HG03097 (cell line): ENCODE measurements at regions not wholly inside any gene's neighbourhood (a gene's known extent, or its start where the extent isn't known, plus 50 kb on each side); places are given as distances from the start of the nearest gene placed in this dataset.

Experiments
- ATAC-seq: cut with Tn5 transposase; IDR thresholded peaks from one replicate; pipeline ENCODE4 v1.9.1; 2021; ENCODE audit not compliant: unreplicated experiment, low FRiP score

DNA sequence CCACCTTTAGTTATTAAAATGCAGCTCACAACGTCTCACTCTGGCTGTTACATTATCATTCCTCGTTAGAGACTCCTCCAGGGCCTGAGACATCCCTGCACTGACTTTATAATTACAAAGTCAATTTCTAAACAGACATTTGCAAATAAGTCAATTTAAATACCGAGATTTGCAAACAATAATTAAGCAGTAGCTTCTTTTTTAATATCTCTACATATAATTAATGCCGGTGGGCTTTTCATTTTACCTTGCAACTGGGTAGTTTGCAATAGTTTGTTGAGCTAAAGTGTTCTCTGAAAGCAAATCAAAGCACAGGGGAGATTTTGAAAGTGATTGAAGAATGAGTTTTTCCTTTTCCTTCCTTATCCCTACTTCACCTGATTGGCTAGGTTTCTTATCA, 154.4 kb downstream of the TLR4 start:
- ATAC-seq: no peak

DNA sequence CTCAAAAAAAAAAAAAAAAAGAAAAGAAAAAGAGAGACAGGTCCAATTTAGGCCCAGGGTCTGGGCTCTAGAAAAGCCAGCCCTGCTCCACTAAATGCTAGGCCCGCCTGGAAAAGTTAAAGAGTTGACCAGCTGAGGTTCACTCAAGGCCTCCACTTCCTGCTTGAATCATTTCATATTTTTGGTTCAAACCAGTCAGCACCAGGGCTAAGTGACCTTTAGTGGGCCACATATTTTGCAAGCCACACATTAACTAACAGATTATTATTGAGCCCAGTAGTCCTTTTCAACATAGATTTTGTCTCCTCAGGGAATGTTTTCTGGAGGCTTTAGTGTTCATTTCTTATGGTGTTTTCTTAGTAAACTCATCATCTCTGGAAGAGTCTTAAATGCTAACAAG, 156.6 kb downstream of the TLR4 start:
- no peak for ATAC-seq

DNA sequence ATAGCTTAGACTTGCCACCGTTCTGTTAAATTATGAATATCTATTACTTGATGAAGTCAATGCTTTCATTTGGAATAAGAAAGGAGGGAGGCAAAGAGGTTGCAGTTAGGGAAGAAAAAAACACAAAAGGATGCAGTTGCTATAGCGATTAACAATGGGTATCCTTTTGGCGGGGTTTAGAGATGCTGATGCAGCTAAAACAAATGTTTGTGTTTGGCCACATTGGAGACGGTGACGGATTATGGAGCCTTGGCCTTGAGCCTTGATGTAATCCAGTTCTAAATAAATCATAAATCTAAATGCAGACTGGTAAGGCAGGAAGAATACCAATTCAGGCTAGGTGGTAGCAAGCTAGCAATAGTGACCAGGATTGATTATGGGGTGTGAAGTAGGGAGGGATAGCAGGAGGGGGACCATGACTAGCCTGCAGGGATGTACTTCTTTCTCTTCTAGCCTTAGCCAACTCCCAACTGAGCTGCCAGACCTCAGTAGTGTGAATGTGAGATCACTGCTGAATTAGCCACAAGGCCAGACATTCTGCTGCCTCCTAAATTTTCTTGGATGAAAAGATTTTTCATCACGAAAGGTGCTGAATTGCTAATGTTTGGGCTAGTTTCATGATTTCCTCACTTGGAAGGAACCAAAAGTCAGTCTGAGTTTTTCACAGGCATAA, 160.3 kb downstream of the TLR4 start:
- ATAC-seq: no peak

GRCh38 chr9:117868594-117868993, 164.4 kb downstream of the TLR4 start:
- ATAC-seq: no peak

DNA sequence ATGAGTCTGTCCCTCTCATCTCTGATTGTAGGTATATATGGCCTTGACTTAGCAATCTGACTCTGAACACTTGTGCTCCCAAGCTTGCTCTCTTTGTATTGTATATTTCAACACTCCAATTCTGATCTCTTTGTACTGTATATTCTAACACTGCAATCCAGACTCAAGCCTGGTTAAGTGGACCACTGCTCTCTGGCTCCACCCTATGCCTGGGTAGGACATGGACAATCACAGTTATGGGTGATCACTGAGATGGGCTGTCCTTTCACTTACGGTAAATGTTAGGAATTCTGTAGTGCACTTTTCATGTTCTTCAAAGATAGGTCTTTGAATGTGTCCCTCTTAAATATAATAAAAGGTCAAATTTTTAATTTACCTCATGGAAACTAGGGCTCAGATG, 165.1 kb downstream of the TLR4 start:
- no peak for ATAC-seq

- ATAC-seq: no peak
Measured at GRCh38 chr9:117869712-117870111, 165.5 kb downstream of the TLR4 start.

DNA sequence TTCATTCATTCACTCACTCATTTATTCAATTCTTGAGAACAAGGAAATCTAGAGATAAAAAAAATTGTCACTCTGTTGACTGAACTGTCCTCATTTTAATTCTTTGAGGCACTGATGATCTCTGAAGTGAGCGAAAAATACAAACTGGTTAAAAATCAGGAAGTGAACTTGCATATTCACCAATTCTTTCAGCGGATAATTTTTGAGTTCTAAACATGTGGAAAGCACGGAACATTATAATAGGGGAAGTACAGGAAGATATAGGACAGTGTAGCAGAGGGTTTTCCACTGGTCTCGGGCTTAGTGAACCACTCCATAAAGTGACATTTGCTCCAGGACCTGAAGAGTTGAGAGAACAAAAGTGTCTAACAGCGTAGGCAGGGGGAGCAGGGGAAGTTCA, 169.5 kb downstream of the TLR4 start:
- no peak for ATAC-seq

DNA sequence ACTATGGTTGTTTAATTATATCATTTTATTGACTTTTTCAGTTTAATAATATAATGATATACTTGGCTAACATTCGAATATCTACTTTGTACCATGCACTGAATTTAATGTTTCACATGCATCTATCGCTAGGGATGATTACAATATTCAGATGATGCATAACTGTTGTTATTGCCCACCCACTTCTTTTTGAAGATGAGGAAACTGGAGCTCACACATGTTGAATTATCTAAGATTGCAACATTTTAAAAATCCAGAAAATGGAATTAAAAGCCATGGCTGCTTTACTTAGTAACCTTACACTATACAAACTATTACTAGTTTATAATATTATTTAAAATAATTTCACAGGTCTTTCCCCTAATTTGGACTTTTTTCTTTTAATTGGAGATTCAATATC, 171.7 kb downstream of the TLR4 start:
- no peak for ATAC-seq

- ATAC-seq: no peak
Measured at GRCh38 chr9:117882171-117882570, 178.0 kb downstream of the TLR4 start.

DNA sequence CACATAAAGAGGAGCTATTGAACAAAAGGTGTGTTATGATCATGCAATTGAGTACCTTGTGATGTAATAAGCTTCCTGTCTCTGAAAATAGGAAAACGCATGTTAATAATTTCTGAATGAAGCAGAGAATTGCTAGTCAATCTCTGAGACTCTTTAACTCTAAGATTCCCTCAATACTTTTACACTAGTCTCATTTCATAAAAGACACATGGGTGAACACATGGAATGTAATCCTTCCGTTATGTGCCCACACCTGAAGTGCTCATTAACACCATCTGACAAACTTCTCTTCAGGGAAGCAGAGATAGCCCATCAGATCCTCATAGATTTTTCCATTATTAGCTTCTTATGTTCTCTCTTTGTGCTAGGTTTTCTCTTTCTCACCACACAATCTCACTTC, 182.4 kb downstream of the TLR4 start:
- no peak for ATAC-seq

DNA sequence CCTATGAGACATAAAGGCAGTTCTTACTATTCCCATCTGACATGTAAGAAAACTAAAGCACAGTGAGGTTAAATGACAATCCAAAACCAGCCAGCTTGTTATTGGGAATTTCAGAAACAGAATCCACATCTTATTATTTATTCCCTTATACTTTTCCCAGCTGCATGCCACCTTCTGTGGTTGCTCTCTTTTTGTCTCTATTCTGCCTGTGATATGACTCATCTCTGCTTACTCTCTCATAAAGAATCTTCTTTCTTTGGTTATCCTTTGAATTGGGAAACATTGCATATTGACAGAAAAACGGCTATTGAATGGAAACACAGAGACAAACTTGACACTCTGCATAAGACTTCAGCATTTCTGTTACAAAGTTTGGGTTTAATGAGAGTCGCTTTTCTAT, 183.2 kb downstream of the TLR4 start:
- ATAC-seq: no peak

DNA sequence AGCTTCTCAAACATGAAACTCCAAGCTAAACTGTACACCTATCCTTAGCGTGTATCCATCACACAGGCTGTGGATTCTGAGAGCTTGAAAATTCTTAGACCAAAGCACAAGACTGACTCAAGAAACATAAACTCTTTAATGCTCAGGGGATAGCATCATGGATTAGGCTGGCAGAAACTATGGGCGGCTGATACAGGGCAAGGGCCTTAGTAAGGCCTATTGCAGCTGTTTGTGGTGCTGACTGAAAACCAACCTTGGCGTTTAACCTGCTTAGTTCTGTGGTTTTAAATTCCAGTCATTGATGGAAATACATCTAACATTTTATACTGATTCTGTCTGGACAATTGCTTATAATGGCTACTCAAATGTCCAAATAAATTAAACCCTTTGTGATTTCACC, 183.7 kb downstream of the TLR4 start:
- no peak for ATAC-seq

DNA sequence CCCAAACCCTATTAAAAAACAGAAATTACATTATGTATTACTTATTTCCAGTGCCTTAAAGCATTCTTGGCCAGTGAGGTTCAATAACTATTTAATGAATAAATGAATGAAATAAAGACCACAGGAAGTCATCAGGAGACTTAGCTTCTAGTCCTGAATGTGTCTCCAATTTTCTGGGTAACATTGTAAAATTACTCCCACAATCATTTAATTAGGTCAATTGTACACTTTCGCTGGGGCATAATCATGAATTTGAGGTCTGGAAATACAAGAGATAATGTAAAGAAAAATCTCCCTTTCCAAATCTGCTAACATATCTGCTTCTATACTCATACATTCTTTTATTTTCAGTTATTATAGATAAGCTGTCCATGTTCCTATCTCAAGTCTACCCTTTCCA, 199.2 kb downstream of the TLR4 start:
- no peak for ATAC-seq

DNA sequence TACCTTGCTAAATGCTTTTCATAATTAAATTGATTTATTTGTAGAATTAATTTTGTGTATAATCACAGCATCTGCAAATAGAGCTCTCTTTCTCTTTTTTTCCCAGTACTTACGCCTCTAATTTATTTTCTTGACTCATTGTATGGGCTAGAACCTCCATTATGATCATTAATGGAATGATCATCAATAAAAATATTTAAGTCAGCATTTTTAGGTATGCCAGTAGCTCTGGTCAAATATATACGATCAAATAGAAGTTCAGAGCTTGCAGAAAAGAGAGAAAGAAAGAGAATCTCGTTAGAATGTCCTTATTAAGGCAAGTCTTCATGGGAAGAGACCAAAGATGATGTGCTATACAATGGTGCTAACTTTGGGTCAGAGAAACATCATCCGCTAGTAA, 202.6 kb downstream of the TLR4 start:
- no peak for ATAC-seq

- ATAC-seq: no peak
Measured at GRCh38 chr9:117907420-117907819, 203.2 kb downstream of the TLR4 start.

DNA sequence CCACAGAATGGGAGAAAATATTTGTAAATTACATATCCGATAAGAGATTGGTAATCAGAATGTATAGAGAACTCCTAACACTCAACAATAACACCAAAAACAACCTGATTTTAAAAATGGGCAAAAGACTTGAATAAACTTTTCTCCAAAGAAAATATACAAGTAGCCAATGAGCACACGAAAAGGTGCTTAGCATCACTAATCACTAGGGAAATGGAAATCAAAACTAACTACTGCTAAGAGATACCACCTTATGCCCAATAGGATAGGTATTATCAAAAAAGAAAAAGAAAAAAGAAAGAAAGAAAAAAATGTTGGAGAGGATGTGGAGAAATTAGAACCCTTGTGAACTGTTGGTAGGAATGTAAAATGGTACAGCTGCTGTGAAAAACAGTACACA, 212.1 kb downstream of the TLR4 start:
- ATAC-seq: no peak

- ATAC-seq: no peak
Measured at GRCh38 chr9:117917873-117918272, 213.7 kb downstream of the TLR4 start.

- no peak for ATAC-seq
Measured at GRCh38 chr9:117919538-117919937, 215.3 kb downstream of the TLR4 start.

DNA sequence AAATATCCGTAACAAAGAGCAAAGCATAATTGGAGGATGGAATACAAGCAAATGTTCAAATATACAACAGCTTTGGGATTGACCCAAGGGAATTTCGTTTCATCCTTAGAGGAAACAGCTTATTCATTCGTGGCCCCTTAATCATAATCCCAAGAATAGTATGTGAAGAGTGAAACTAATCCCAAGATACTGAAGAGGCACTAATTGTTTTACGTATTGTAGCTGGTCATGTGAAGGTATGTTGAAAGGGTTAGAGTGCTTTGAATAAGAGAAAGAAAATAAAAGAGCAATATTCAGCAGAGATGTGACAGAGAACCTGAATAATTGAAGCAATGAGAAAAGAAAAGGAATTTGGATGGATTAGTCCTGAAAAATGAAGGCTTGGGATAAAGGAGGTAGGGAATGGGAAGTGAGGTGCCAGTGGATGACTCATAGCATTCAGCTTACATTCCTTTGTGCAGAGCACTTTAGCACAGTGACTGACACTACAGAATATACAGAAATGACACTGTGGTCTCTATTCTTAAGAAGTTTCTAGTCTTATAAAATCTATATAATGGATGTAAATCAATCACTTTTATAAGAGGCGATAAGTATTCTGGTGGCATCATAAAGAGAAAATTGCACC, 221.9 kb downstream of the TLR4 start:
- no peak for ATAC-seq

GRCh38 chr9:117927354-117927753, 223.2 kb downstream of the TLR4 start:
- ATAC-seq: no peak

DNA sequence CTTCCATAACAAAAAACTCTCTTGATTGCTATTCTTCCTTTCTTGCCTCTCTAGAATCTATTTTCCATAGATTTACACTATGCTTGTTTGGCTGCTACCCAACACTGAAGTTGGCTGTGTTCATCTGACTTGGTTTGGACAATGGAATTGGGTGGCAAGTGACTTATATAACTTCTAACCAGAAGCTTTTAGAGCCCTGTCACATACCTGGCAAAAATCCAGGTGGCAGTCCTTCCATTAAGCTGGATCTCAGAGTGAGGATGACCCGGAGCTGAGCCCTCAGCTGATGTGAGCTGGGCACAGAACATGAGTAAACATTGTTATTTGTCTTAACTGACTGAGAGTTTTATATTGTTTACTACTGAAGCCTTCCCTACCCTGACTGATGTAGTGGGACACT, 225.7 kb downstream of the TLR4 start:
- ATAC-seq: no peak

DNA sequence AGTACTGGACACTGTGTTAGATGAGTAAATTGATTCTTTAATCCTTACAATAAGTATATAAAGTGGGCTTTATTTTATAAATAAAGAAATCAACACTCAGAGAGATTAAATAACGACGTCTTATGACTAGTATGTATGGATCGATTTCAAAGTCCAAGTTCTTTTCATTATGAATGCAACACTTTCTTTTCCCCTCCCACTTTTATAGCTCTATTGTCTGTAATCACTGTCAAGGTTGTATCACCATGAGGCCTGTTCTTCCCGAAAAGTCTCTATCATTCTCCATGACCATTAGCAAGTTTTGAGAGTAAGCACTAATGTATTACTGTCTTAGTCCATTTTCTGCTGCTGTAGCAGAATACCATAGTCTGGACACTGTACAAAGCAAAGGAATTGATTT, 228.4 kb downstream of the TLR4 start:
- ATAC-seq: no peak
